Omental fat pad (tissue), 3 donors: ENCODE measurements at regions not wholly inside any gene's neighbourhood (a gene's known extent, or its start where the extent isn't known, plus 50 kb on each side); places are given as distances from the start of the nearest gene placed in this dataset.

Source experiments
- ATAC-seq: fragments of 150-250 bp; one replicate; pipeline ENCODE4 v1.9.1; 2016; ENCODE audit warnings: mild to moderate bottlenecking, moderate library complexity; ENCODE audit not compliant: low FRiP score
- DNase-seq: peaks from one replicate; pipeline ENCODE4 v3.0.0-alpha.2; 2019; ENCODE audit warnings: low spot score
- TF ChIP-seq, protein P1 (sequence below), 3 donors: fragments of 450-650 bp; IDR thresholded peaks; one replicate each; pipeline ENCODE4 v1.5.1; 2016 to 2017; ENCODE audit warnings: antibody characterized with exemption in 3 of 3, mild to moderate bottlenecking in 3 of 3, moderate library complexity in 2 of 3

DNA sequence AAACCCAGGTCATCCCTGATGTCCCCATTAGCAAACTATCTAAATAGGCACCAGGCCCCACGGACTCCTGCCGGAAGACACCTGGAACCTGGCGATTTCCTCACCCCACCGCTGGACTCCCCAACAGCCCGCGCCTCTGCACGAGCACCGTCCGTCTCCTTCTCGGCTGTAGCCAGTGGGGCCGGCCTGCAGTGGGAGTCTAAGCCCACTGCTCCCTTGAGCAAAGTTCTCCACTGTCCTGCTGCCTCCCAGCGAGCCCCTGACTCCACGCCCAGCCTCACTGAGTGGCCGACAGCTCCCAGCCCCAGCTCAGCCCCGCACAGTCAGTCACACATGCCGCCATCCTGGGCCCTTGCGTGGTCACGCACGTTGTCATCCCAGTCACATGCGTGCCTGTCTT lies 211.3 kb upstream of the PPP2R2D start:
- ATAC-seq = no peak
- TF ChIP-seq, protein P1, sequence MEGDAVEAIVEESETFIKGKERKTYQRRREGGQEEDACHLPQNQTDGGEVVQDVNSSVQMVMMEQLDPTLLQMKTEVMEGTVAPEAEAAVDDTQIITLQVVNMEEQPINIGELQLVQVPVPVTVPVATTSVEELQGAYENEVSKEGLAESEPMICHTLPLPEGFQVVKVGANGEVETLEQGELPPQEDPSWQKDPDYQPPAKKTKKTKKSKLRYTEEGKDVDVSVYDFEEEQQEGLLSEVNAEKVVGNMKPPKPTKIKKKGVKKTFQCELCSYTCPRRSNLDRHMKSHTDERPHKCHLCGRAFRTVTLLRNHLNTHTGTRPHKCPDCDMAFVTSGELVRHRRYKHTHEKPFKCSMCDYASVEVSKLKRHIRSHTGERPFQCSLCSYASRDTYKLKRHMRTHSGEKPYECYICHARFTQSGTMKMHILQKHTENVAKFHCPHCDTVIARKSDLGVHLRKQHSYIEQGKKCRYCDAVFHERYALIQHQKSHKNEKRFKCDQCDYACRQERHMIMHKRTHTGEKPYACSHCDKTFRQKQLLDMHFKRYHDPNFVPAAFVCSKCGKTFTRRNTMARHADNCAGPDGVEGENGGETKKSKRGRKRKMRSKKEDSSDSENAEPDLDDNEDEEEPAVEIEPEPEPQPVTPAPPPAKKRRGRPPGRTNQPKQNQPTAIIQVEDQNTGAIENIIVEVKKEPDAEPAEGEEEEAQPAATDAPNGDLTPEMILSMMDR (IDR thresholded peaks at IDR 0.05) = no peak
- DNase-seq = no peak

DNA sequence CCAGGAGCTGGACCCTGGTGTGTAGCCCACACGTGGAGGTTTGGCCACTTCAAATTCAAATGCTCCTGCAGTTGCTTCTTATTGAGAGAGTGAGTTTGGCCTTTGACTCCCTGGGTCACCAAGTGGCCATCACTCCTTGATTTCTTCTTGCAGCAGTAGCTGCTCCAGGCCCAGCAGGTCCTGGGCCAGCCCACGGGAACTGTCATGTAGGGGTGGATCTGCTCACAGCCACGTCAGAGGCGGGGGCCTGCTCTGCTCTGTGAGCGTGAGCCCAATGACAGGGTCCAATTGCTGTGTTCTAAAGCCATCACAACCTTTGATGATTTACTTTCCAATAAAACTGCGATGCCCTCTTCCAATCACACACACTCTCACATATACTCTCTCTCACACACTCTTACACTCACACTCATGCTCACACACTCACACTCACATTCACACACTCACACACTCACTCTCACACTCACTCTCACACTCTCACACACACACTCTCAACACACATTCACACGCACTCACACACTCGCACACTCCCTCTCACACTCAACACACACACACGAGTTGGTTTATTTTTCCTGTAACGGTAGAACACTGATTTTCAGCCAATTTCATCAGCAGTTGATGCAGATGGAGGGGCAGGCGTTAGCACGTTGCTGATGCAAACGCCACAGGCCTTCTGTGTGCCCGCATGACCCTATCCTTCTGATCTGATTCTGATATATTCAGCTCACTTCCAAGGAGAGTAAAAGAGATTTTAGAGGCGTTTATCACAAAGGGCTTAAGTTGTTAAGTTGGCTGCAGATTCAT lies 210.7 kb upstream of the PPP2R2D start:
- TF ChIP-seq, protein P1 (IDR thresholded peaks at IDR 0.05) = no peak
- DNase-seq (no peak), ATAC-seq (no peak)

DNA sequence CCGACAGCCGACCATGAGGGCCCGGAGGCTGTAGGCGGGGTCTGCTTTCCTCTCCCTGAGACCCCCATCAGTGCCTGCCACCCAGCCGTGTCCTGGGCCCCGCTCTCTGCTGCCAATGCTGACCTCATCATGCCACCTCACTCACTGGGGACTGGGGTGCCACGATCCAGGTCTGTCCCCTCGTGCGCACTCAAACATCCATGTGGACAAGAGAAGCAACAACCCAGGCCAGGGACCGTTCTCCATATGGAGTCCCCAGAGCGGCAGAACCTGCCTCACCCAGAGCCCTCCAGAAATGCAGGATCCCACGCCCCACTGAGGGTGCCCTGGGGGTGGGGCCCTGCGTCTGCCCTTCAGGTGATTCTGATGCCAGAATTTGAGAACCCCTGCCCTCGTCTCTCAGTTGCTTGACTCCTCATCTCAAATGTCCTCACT lies 210.0 kb upstream of the PPP2R2D start:
- DNase-seq = no peak
- ATAC-seq = no peak
- TF ChIP-seq, protein P1 (IDR thresholded peaks at IDR 0.05) = no peak

DNA sequence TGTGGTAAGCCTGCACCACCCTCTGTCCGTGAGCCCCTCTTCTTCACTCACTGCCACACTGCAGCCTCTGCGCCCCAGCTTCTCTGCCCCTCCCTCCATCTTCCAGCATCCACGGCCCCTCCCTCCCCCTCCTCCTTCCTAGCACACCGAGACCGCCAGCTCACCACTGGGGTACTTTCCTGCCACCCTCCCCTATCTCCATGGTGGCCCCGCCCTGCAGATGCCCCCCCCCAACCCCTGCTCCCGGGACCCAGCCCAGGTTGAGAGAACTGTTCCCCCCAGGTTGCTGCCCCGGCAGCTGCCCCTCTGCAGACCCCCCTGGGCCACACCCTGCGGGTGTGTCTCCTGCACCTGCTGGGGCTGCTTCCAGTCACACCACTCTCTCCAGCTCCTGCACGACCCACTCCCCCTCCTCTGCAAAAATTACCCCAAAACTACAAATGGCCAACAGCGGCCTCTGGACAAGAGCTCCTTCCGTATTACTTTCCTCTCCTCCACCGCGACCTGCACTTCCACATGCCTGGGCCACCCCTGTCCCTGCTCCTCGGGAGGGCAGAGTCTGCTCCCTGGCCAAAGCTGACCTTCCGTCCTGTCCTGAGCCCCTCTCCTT lies 209.2 kb upstream of the PPP2R2D start:
- no peak for ATAC-seq
- DNase-seq = no peak
- TF ChIP-seq, protein P1 (IDR thresholded peaks at IDR 0.05) = no peak

DNA sequence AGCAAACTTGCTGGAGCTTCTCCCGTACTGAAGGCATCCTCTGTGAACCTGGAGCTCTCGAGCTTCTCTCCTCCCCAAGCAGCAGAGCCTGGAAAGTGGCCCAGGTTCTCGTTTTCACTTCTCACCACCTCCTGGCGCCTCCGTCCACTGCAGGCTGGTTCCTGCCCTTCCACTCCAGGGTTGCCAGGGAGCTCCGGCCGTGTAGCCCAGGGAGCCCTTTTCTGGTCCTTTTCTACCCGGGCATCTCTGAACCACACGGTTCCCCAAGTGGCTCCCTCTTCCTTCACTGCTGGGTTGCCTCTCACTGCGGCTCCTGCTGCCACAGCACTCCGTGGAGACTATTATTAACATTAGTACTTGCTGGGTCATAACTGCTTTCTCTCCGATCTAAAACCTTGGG lies 208.6 kb upstream of the PPP2R2D start:
- TF ChIP-seq, protein P1 (IDR thresholded peaks at IDR 0.05) = no peak
- DNase-seq (no peak), ATAC-seq (no peak)

DNA sequence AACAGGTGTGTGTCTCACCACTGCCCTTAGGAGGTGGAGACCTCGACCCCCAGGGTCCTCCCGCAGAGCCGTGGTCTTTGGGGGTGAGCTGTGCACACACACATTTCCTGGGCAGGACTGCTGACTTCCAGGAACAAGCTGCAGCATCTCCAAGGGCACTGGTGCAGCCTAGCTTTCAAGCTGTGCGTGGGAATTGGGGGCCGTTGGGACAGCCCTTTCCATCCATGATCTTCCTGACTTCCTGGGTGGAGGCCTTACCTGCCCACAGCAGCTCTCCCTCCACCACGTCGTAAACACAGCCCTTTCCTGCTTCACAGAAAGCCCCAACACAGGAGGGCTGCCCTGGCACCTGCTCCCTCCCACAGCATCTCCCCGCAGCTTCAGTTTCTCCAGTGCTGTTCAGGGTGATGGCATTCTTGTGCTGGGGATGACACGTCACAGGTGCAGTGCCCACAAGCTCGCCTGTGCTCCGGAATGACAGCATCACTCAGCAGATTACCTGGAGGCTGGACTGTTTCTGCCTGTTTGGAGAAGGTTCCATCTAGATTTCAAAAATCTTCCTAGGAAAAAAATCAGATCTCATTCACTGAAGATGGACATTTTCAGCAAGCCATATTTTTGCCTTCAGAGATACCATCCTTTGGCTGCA lies 208.0 kb upstream of the PPP2R2D start:
- ATAC-seq = no peak
- no peak for DNase-seq
- TF ChIP-seq, protein P1 (IDR thresholded peaks at IDR 0.05) = no peak
